Esophagus squamous epithelium (tissue), 4 donors: ENCODE measurements at regions not wholly inside any gene's neighbourhood (a gene's known extent, or its start where the extent isn't known, plus 50 kb on each side); places are given as distances from the start of the nearest gene placed in this dataset.

ENCODE experiments used
- CTCF ChIP-seq, 6 experiments: fragments of 450-650 bp in 4 of 6; fragments of 200-600 bp in 2 of 6; sonication (generic) in 2 of 6; IDR thresholded peaks; one replicate each; pipeline ENCODE4 v1.5.1; 2016 to 2019; ENCODE audit warnings: antibody characterized with exemption in 6 of 6, mild to moderate bottlenecking in 4 of 6, moderate library complexity in 4 of 6
- POLR2A ChIP-seq, 4 donors: fragments of 450-650 bp; IDR thresholded peaks; one replicate each; pipeline ENCODE4 v1.6.1; 2017; ENCODE audit warnings: antibody characterized with exemption in 4 of 4, mild to moderate bottlenecking in 4 of 4, moderate library complexity in 3 of 4

DNA sequence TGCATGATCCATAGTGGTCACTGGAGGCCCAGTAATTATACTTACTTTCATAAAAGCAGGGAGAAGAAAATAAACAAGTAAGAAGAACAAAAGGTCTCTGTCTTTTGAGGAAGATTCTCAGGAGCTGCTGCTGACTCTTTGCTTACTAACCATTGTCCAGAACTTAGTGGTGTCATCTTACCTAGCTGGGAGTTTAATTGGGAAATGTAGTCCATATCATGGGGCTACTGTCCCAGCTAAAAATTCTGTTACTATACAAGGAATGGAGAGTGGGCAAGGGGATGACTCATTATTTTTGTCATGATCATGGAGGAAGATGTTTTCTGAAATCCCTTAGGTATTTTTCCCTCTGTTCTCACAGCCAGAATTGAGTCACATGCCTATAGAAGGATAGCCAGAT is 639.3 kb downstream of the MTRR start:
- TF ChIP-seq CTCF (IDR thresholded peaks at IDR 0.05) (no peak), POLR2A (IDR thresholded peaks at IDR 0.05) (no peak)
